CD4-positive, alpha-beta memory T cell (primary cell): ENCODE measurements at regions not wholly inside any gene's neighbourhood (a gene's known extent, or its start where the extent isn't known, plus 50 kb on each side); places are given as distances from the start of the nearest gene placed in this dataset.

Experiments
- CTCF ChIA-PET: fragments of 350-600 bp; sonication (Branson Sonifier 250); formaldehyde crosslinking; loops from one replicate; lab custom pipeline; 2021; ENCODE audit warnings: inconsistent platforms; ENCODE audit not compliant: partially characterized antibody; lab: Charles Lee
- POLR2A ChIA-PET: fragments of 350-600 bp; sonication (Branson Sonifier 250); formaldehyde crosslinking; loops from one replicate; lab custom pipeline; 2021; ENCODE audit not compliant: partially characterized antibody; lab: Charles Lee
- DNase-seq, 5 donors: peaks; one replicate each; pipeline versions ENCODE4 v3.0.0 to v3.0.0-alpha.2; 2020 to 2022; ENCODE audit warnings: mixed read lengths in 1 of 5
- H3K27ac ChIP-seq: one replicate; pipeline ENCODE4 v1.7.0; 2013; ENCODE audit warnings: low read depth, low read length
- H3K27me3 ChIP-seq: 2 replicates; pipeline ENCODE4 v1.7.0; 2013; ENCODE audit warnings: mild to moderate bottlenecking, low read length, moderate library complexity; ENCODE audit not compliant: insufficient read depth
- H3K36me3 ChIP-seq: 2 replicates; pipeline ENCODE4 v1.7.0; 2013; ENCODE audit warnings: mild to moderate bottlenecking, low read length, moderate library complexity; ENCODE audit not compliant: insufficient read depth
- H3K4me1 ChIP-seq: 2 replicates; pipeline ENCODE4 v1.7.0; 2013; ENCODE audit warnings: mild to moderate bottlenecking, low read length, moderate library complexity; ENCODE audit not compliant: insufficient read depth
- H3K4me3 ChIP-seq, 2 donors: one replicate each; pipeline ENCODE4 v1.7.0; 2013; ENCODE audit warnings: low read length in 2 of 2, mild to moderate bottlenecking in 1 of 2
- H3K9me3 ChIP-seq, 2 donors: one replicate each; pipeline ENCODE4 v1.7.0; 2013; ENCODE audit warnings: low read length in 2 of 2, control low read depth in 1 of 2; ENCODE audit not compliant: control insufficient read depth in 1 of 2
- H3K27ac Mint-ChIP-seq, 7 donors: one replicate each; pipeline ENCODE4 v1.8.0; 2020 to 2021; ENCODE audit warnings: mixed read lengths in 7 of 7, mild to moderate bottlenecking in 6 of 7, inconsistent platforms in 3 of 7, moderate library complexity in 3 of 7
- H3K27me3 Mint-ChIP-seq, 2 donors: one replicate each; pipeline ENCODE4 v1.8.0; 2020 to 2021; ENCODE audit warnings: mixed read lengths in 2 of 2
- H3K36me3 Mint-ChIP-seq, 2 donors: one replicate each; pipeline ENCODE4 v1.8.0; 2020 to 2021; ENCODE audit warnings: mixed read lengths in 2 of 2, inconsistent platforms in 1 of 2, mild to moderate bottlenecking in 1 of 2
- H3K4me1 Mint-ChIP-seq, 4 donors: one replicate each; pipeline ENCODE4 v1.8.0; 2020 to 2021; ENCODE audit warnings: mixed read lengths in 4 of 4, mild to moderate bottlenecking in 1 of 4
- H3K4me3 Mint-ChIP-seq, 8 donors: one replicate each; pipeline ENCODE4 v1.8.0; 2020 to 2021; ENCODE audit warnings: mixed read lengths in 8 of 8, mild to moderate bottlenecking in 7 of 8, moderate library complexity in 6 of 8, inconsistent platforms in 3 of 8
- H3K9me3 Mint-ChIP-seq, 8 donors: one replicate each; pipeline ENCODE4 v1.8.0; 2020 to 2021; ENCODE audit warnings: mixed read lengths in 8 of 8, mild to moderate bottlenecking in 5 of 8, inconsistent platforms in 3 of 8, moderate library complexity in 1 of 8
- intact Hi-C: fragments of 100-400 bp; cut with micrococcal nuclease; formaldehyde crosslinking; loops from one replicate; pipeline ENCODE4 v1.15.1; 2023

DNA sequence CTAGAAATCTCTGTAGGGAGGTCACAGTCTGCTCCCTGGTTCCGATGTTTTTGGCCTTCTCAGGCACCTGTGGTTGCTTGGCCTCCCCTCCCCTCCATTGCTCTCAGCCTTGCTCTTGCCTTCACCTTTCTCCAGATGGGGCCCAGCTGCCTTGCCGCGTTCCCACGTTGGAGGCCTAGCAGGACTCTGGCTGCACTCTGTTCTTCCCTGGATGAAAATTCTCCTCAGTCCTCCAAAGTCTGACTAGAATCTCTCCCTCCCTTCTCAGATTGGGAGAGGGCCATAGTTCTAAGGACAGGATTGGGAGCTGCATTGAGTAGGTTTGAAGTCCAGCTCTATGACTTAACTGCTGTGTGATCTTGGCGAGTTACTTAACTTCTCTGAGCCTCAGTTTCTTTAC lies 213.7 kb upstream of the HABP2 start:
- no peak for DNase-seq
- H3K27me3 ChIP-seq: no peaks in the 10 kb centered on the region
- POLR2A ChIA-PET: no interaction called here

DNA sequence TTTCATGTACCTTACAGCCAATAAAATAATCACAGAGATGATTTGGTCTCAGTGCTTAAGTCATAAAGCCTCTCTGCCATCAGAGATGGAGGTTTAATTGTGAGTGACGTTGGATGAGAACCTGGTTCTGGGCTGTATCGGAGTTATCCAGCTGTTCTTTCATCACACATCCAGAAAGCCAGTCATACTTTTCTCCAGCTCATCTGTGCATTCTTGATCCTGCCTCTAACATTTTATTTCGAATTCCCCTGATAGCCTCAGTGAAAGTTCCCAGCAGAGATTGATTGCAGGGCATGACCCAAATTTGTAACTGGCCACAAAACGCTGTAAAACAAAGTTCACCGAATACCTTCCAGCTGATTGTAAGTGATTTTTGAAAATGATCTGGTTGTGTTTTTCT lies 212.6 kb upstream of the HABP2 start:
- POLR2A ChIA-PET: no interaction called here
- Histone ChIP-seq H3K36me3 (no peaks in the 10 kb centered on the region), H3K9me3 (no peaks in the 10 kb centered on the region), H3K27ac (no peak overlapping the region), H3K27me3 (no peaks in the 10 kb centered on the region), H3K4me3 (no peak overlapping the region), H3K4me1 (no peaks in the 10 kb centered on the region)
- intact Hi-C loops: no loop called here
- Mint-ChIP-seq H3K36me3 (no peaks in the 10 kb centered on the region), H3K9me3 (peaks cover 0 to 2% (median 0%) of the 10 kb centered on the region in 8 donors), H3K4me1 (no peaks in the 10 kb centered on the region), H3K4me3 (no peak overlapping the region), H3K27ac (peak overlapping the region in 1 of 7 donors; percentile 48), H3K27me3 (no peaks in the 10 kb centered on the region)
- DNase-seq: no peak
- CTCF ChIA-PET: no interaction called here

More for the DNA sequence above, 213.7 kb upstream of the HABP2 start:
- H3K4me3 ChIP-seq: no peak overlapping the region
- Mint-ChIP-seq H3K9me3 (peaks cover 0 to 2% (median under 1%) of the 10 kb centered on the region in 8 donors), H3K4me1 (no peaks in the 10 kb centered on the region), H3K36me3 (peaks cover 0 to 1% of the 10 kb centered on the region in 2 donors), H3K27ac (no peak overlapping the region), H3K4me3 (no peak overlapping the region), H3K27me3 (peaks cover 2 to 3% of the 10 kb centered on the region in 2 donors)
- no peaks in the 10 kb centered on the region for H3K4me1 ChIP-seq
- CTCF ChIA-PET: no interaction called here
- no peaks in the 10 kb centered on the region for H3K9me3 ChIP-seq
- intact Hi-C loops: no loop called here
- H3K36me3 ChIP-seq: no peaks in the 10 kb centered on the region
- no peak overlapping the region for H3K27ac ChIP-seq

DNA sequence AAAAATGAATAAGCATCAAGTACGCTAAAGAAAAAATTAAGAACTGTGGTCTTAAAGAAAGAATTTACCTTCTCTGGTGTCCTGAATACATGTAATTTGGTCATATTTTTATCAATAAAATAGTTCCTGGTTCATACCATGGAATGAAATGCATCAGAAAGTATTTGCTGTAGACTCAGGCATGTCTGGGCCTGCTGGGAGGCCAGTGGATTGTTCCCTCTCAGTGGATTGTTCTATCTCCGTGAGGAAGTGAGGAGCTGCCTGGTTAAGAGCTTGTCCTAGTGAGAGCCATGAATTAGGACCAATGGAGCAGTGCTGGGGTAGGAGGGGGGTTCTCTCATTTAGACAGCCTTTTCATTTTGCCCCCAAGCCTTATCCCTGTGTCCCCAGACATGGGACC lies 211.7 kb upstream of the HABP2 start:
- POLR2A ChIA-PET: no interaction called here
- Histone ChIP-seq H3K4me3 (no peak overlapping the region), H3K9me3 (no peaks in the 10 kb centered on the region), H3K4me1 (no peaks in the 10 kb centered on the region), H3K36me3 (no peaks in the 10 kb centered on the region), H3K27ac (no peak overlapping the region), H3K27me3 (no peaks in the 10 kb centered on the region)
- Mint-ChIP-seq H3K36me3 (no peaks in the 10 kb centered on the region), H3K4me3 (no peak overlapping the region), H3K9me3 (peaks cover 0 to 2% (median 0%) of the 10 kb centered on the region in 8 donors), H3K27ac (no peak overlapping the region), H3K4me1 (no peaks in the 10 kb centered on the region), H3K27me3 (peaks cover 0 to 1% of the 10 kb centered on the region in 2 donors)
- intact Hi-C loops: no loop called here
- CTCF ChIA-PET: no interaction called here
- DNase-seq: no peak

- Mint-ChIP-seq H3K9me3 (peaks cover 0 to 5% (median 0%) of the 10 kb centered on the region in 8 donors), H3K36me3 (no peaks in the 10 kb centered on the region), H3K27ac (no peak overlapping the region), H3K4me3 (no peak overlapping the region), H3K4me1 (no peaks in the 10 kb centered on the region), H3K27me3 (peaks cover 4 to 8% of the 10 kb centered on the region in 2 donors)
- ChIA-PET POLR2A (no interaction called here), CTCF (interaction anchor here (0.9 kb wide), 1 partner anchor 39 kb away, joined by 3 read pairs; no protein-coding TSS in a partner anchor)
- H3K4me1 ChIP-seq: no peaks in the 10 kb centered on the region
- intact Hi-C loops: no loop called here
- no peaks in the 10 kb centered on the region for H3K36me3 ChIP-seq
- H3K27ac ChIP-seq: no peak overlapping the region
- no peaks in the 10 kb centered on the region for H3K9me3 ChIP-seq
- DNase-seq: no peak
- H3K4me3 ChIP-seq: no peak overlapping the region
- no peaks in the 10 kb centered on the region for H3K27me3 ChIP-seq
These were observed 206.8 kb upstream of the HABP2 start for GRCh38 chr10:113345826-113346624.

DNA sequence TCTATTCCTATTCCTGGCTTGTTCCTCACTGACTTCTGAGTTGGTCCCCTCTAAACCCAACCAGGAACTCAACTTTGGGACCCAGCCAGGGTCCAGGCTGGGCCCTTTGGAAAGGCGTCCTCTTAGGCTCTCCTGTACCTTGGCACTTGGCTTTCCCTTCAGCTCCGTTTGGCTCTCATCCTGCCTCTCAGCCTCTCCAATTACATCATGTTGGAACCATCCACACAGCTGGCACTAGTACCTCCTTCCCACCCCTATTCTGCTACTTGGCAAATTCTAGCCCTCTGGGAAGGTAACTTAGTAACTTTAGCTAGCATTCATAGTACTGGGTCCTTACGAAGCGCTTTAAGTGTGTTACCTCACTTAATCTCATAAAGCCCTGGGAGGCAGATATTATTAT lies 205.3 kb upstream of the HABP2 start:
- intact Hi-C loops: no loop called here
- Histone ChIP-seq H3K9me3 (no peaks in the 10 kb centered on the region), H3K27ac (no peak overlapping the region), H3K4me1 (no peaks in the 10 kb centered on the region), H3K27me3 (no peaks in the 10 kb centered on the region), H3K36me3 (no peaks in the 10 kb centered on the region), H3K4me3 (no peak overlapping the region)
- Mint-ChIP-seq H3K27ac (no peak overlapping the region), H3K4me3 (no peak overlapping the region), H3K27me3 (peaks cover 5 to 8% of the 10 kb centered on the region in 2 donors), H3K9me3 (peaks cover 0 to 5% (median 0%) of the 10 kb centered on the region in 8 donors), H3K36me3 (no peaks in the 10 kb centered on the region), H3K4me1 (no peaks in the 10 kb centered on the region)
- no peak for DNase-seq
- POLR2A ChIA-PET: no interaction called here
- CTCF ChIA-PET: no interaction called here

GRCh38 chr10:113348694-113349093 lies 204.2 kb upstream of the HABP2 start:
- Mint-ChIP-seq H3K4me1 (no peaks in the 10 kb centered on the region), H3K27me3 (peaks cover 6 to 8% of the 10 kb centered on the region in 2 donors), H3K36me3 (no peaks in the 10 kb centered on the region), H3K9me3 (peaks cover 0 to 5% (median 0%) of the 10 kb centered on the region in 8 donors), H3K27ac (no peak overlapping the region), H3K4me3 (no peak overlapping the region)
- H3K4me1 ChIP-seq: no peaks in the 10 kb centered on the region
- POLR2A ChIA-PET: no interaction called here
- CTCF ChIA-PET: no interaction called here
- no peaks in the 10 kb centered on the region for H3K27me3 ChIP-seq
- H3K9me3 ChIP-seq: no peaks in the 10 kb centered on the region
- H3K36me3 ChIP-seq: no peaks in the 10 kb centered on the region
- DNase-seq: no peak
- intact Hi-C loops: no loop called here
- H3K4me3 ChIP-seq: no peak overlapping the region
- H3K27ac ChIP-seq: no peak overlapping the region

GRCh38 chr10:113350311-113351040 lies 202.4 kb upstream of the HABP2 start:
- no peaks in the 10 kb centered on the region for H3K36me3 ChIP-seq
- Mint-ChIP-seq H3K27ac (no peak overlapping the region), H3K4me1 (no peaks in the 10 kb centered on the region), H3K36me3 (no peaks in the 10 kb centered on the region), H3K4me3 (no peak overlapping the region), H3K27me3 (peaks cover 10 to 11% of the 10 kb centered on the region in 2 donors), H3K9me3 (peaks cover 0 to 5% (median 0%) of the 10 kb centered on the region in 8 donors)
- no peaks in the 10 kb centered on the region for H3K27me3 ChIP-seq
- no peak overlapping the region for H3K27ac ChIP-seq
- H3K4me1 ChIP-seq: no peaks in the 10 kb centered on the region
- H3K9me3 ChIP-seq: no peaks in the 10 kb centered on the region
- no peak for DNase-seq
- CTCF ChIA-PET: no interaction called here
- POLR2A ChIA-PET: no interaction called here
- H3K4me3 ChIP-seq: no peak overlapping the region
- intact Hi-C loops: no loop called here
